Activated CD8-positive, alpha-beta memory T cell treated with anti-CD3 and anti-CD28 coated beads, Interleukin-2, amount 10 ng/mL, durations not matched to agents 7 days and 5 days (primary cell): ENCODE measurements at regions not wholly inside any gene's neighbourhood (a gene's known extent, or its start where the extent isn't known, plus 50 kb on each side); places are given as distances from the start of the nearest gene placed in this dataset.

Experiments used
- ATAC-seq: fragments of 150-1000 bp; cut with Tn5 transposase; one replicate; pipeline ENCODE4 v1.10.0; 2021; ENCODE audit warnings: moderate library complexity
- CTCF ChIA-PET: fragments of 350-600 bp; sonication (Branson Sonifier 250); formaldehyde crosslinking; loops from one replicate; lab custom pipeline; 2021; ENCODE audit warnings: antibody characterized with exemption; lab: Charles Lee
- DNase-seq: peaks from one replicate; pipeline ENCODE4 v3.0.0-alpha.2; 2020
- H3K27ac Mint-ChIP-seq: one replicate; pipeline ENCODE4 v1.8.0; 2021; ENCODE audit warnings: mild to moderate bottlenecking, mixed read lengths
- H3K27me3 Mint-ChIP-seq: one replicate; pipeline ENCODE4 v1.8.0; 2021; ENCODE audit warnings: mixed read lengths
- H3K36me3 Mint-ChIP-seq: one replicate; pipeline ENCODE4 v1.8.0; 2021; ENCODE audit warnings: mild to moderate bottlenecking, mixed read lengths
- H3K4me1 Mint-ChIP-seq: one replicate; pipeline ENCODE4 v1.8.0; 2021; ENCODE audit warnings: mixed read lengths
- H3K4me3 Mint-ChIP-seq: one replicate; pipeline ENCODE4 v1.8.0; 2021; ENCODE audit warnings: mild to moderate bottlenecking, moderate library complexity, mixed read lengths
- H3K9me3 Mint-ChIP-seq: one replicate; pipeline ENCODE4 v1.8.0; 2022; ENCODE audit warnings: low read depth, mixed read lengths

DNA sequence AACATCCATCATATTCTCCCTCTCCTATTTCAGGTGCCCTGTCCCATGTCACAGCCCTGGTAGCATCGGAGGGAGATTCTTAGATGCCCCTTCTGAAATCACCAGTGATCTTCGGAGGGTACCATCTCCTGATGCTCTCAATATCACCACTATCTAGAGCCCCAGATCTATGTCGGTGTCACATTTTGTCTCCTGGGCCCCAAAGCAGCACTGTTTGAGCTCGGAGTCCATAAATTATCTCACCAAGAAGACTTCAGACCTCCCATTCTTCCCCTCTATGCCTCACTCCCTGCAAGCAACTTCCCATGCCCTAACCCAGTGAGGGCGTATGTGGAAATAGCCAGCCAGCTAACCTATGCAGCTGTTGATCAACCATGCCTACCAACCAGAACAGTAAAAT lies 51.5 kb upstream of the NLK start:
- no peak overlapping the region for H3K4me3 Mint-ChIP-seq
- no peaks in the 10 kb centered on the region for H3K36me3 Mint-ChIP-seq
- no peaks in the 10 kb centered on the region for H3K4me1 Mint-ChIP-seq
- H3K9me3 Mint-ChIP-seq: no peaks in the 10 kb centered on the region
- DNase-seq (no peak), ATAC-seq (no peak)
- peaks cover 24% of the 10 kb centered on the region for H3K27me3 Mint-ChIP-seq
- CTCF ChIA-PET: interaction anchor here (0.6 kb wide), 1 partner anchor 253 kb away, joined by 3 read pairs; no protein-coding TSS in a partner anchor
- H3K27ac Mint-ChIP-seq: no peak overlapping the region

DNA sequence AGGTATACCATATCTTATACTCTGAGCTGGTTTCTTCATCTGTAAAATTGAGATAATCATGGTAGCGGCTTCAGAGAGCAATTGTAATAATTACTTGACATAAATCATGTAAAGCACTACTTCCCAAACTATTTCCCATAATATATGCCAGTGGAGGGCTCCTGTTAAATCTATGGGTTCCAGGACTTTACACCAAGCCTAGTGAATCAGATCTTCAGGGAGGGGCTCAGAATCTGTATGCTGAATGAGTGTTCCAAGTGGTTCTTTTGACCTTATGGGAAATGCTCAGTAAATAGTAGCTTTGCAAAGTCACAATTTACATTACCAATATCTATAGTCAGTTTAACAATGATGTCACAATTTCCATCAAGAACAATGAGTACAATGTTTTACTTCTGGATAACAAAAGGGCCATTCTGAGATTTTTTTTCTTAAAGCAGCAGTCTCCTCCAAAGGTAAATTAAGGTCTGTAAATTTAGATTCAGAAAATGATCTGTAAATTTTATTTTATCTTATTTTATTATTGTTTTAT lies 50.9 kb upstream of the NLK start:
- no peaks in the 10 kb centered on the region for H3K4me1 Mint-ChIP-seq
- no peaks in the 10 kb centered on the region for H3K9me3 Mint-ChIP-seq
- no peak overlapping the region for H3K4me3 Mint-ChIP-seq
- H3K36me3 Mint-ChIP-seq: no peaks in the 10 kb centered on the region
- DNase-seq (no peak), ATAC-seq (no peak)
- no peak overlapping the region for H3K27ac Mint-ChIP-seq
- CTCF ChIA-PET: interaction anchor here (0.6 kb wide), 1 partner anchor 254 kb away, joined by 3 read pairs; no protein-coding TSS in a partner anchor
- H3K27me3 Mint-ChIP-seq: peaks cover 20% of the 10 kb centered on the region
